ENCODE measurements at regions not wholly inside any gene's neighbourhood (a gene's known extent, or its start where the extent isn't known, plus 50 kb on each side); places are given as distances from the start of the nearest gene placed in this dataset.

- H3K9me3 Mint-ChIP-seq, result peaks cover 0 to 12% (median 3%) of the 10 kb centered on the region in 11 donors
- H3K27me3 Mint-ChIP-seq, result peaks cover 15 to 38% (median 27%) of the 10 kb centered on the region in 5 donors
- ChIA-PET CTCF (no interaction called here), POLR2A (no interaction called here)
- no peak for ATAC-seq
- H3K27ac Mint-ChIP-seq, result no peak overlapping the region
- no peaks in the 10 kb centered on the region for H3K36me3 ChIP-seq (ENCODE audit: control insufficient read depth in 2 of 3, insufficient read depth in 3 of 3, low read length in 3 of 3)
- no peak overlapping the region for H3K4me3 ChIP-seq (ENCODE audit: low read length)
- no peaks in the 10 kb centered on the region for H3K36me3 Mint-ChIP-seq
- no peaks in the 10 kb centered on the region for H3K4me1 Mint-ChIP-seq
- no peak for DNase-seq
- H3K4me1 ChIP-seq (ENCODE audit: control insufficient read depth in 2 of 2, insufficient read depth in 2 of 2, low read length in 2 of 2), result no peaks in the 10 kb centered on the region
- H3K4me3 Mint-ChIP-seq, result no peak overlapping the region
- H3K9me3 ChIP-seq (ENCODE audit: control insufficient read depth in 2 of 3, low read length in 3 of 3), result no peaks in the 10 kb centered on the region
- no peaks in the 10 kb centered on the region for H3K27me3 ChIP-seq (ENCODE audit: control insufficient read depth in 2 of 2, insufficient read depth in 2 of 2, low read length in 2 of 2)
- intact Hi-C loops (cut with micrococcal nuclease), result no loop called here
- no peak overlapping the region for H3K27ac ChIP-seq (ENCODE audit: low read depth, low read length)
Observed at GRCh38 chr18:77392321-77392720, 142.7 kb downstream of the GALR1 start.

DNA sequence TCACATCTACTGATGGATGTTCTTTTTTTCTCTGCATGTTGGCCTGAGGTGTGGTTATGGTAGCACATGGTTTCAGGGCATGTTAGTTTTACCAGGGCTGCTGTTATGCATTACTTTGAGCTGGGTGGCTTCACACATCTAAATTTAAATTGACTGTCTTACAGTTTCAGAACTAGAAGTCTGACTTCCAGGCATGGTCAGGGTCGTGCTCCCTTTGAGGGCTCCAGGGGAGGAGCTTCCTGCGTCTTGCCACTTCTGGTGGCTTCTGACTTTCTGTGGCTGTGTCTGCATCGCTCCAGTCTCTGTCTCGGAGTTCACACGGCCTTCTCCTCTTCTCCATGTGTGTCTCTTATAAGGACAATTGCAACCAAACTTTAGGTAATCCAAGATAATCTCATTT is 143.9 kb downstream of the GALR1 start:
- DNase-seq (no peak), ATAC-seq (no peak)
- Histone ChIP-seq H3K9me3 (ENCODE audit: control insufficient read depth in 2 of 3, low read length in 3 of 3) (no peaks in the 10 kb centered on the region), H3K27me3 (ENCODE audit: control insufficient read depth in 2 of 2, insufficient read depth in 2 of 2, low read length in 2 of 2) (no peaks in the 10 kb centered on the region), H3K27ac (ENCODE audit: low read depth, low read length) (no peak overlapping the region), H3K4me3 (ENCODE audit: low read length) (no peak overlapping the region), H3K36me3 (ENCODE audit: control insufficient read depth in 2 of 3, insufficient read depth in 3 of 3, low read length in 3 of 3) (no peaks in the 10 kb centered on the region), H3K4me1 (ENCODE audit: control insufficient read depth in 2 of 2, insufficient read depth in 2 of 2, low read length in 2 of 2) (no peaks in the 10 kb centered on the region)
- intact Hi-C loops (cut with micrococcal nuclease), result no loop called here
- peaks cover 15 to 32% (median 23%) of the 10 kb centered on the region in 5 donors for H3K27me3 Mint-ChIP-seq
- H3K36me3 Mint-ChIP-seq, result no peaks in the 10 kb centered on the region
- H3K9me3 Mint-ChIP-seq, result peaks cover 0 to 12% (median 3%) of the 10 kb centered on the region in 11 donors
- ChIA-PET CTCF (no interaction called here), POLR2A (no interaction called here)
- no peaks in the 10 kb centered on the region for H3K4me1 Mint-ChIP-seq
- H3K27ac Mint-ChIP-seq, result no peak overlapping the region
- no peak overlapping the region for H3K4me3 Mint-ChIP-seq

- peaks cover 0 to 12% (median 3%) of the 10 kb centered on the region in 11 donors for H3K9me3 Mint-ChIP-seq
- no peak overlapping the region for H3K27ac ChIP-seq (ENCODE audit: low read depth, low read length)
- no peaks in the 10 kb centered on the region for H3K36me3 ChIP-seq (ENCODE audit: control insufficient read depth in 2 of 3, insufficient read depth in 3 of 3, low read length in 3 of 3)
- no peak for DNase-seq
- H3K4me3 ChIP-seq (ENCODE audit: low read length), result no peak overlapping the region
- no peak for ATAC-seq
- H3K27ac Mint-ChIP-seq, result no peak overlapping the region
- no peaks in the 10 kb centered on the region for H3K4me1 ChIP-seq (ENCODE audit: control insufficient read depth in 2 of 2, insufficient read depth in 2 of 2, low read length in 2 of 2)
- H3K36me3 Mint-ChIP-seq, result no peaks in the 10 kb centered on the region
- POLR2A ChIA-PET, result no interaction called here
- H3K9me3 ChIP-seq (ENCODE audit: control insufficient read depth in 2 of 3, low read length in 3 of 3), result no peaks in the 10 kb centered on the region
- H3K4me1 Mint-ChIP-seq, result no peaks in the 10 kb centered on the region
- CTCF ChIA-PET, result no interaction called here
- H3K4me3 Mint-ChIP-seq, result no peak overlapping the region
- no peaks in the 10 kb centered on the region for H3K27me3 ChIP-seq (ENCODE audit: control insufficient read depth in 2 of 2, insufficient read depth in 2 of 2, low read length in 2 of 2)
- intact Hi-C loops (cut with micrococcal nuclease), result loop anchor here in 1 of 2 donors (5.0 kb wide), 1 partner anchor 394 kb away; no protein-coding TSS in a partner anchor
- peaks cover 2 to 17% (median 12%) of the 10 kb centered on the region in 5 donors for H3K27me3 Mint-ChIP-seq
Observed at GRCh38 chr18:77395953-77396352, 146.3 kb downstream of the GALR1 start.

DNA sequence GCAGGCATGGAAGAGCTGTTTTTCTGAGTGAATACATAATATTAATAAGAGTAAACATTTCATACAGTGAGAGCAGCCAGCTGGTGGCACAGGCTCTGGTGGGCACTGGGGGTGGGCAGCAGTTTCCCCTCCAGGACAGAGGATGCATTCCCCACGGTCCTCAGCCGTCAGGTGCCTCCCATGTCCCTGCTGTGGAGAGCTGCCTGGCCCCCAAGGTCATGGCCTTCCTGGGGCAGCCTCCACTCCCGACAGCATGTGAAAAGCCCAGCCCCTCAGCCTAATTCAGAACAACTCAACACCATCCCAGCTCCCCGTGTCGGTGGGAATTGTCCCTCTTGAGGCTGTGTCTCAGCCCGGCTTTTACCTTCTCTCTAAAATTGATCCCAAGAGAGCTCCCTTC is 147.4 kb downstream of the GALR1 start:
- Histone ChIP-seq H3K9me3 (ENCODE audit: control insufficient read depth in 2 of 3, low read length in 3 of 3) (no peaks in the 10 kb centered on the region), H3K36me3 (ENCODE audit: control insufficient read depth in 2 of 3, insufficient read depth in 3 of 3, low read length in 3 of 3) (no peaks in the 10 kb centered on the region), H3K27me3 (ENCODE audit: control insufficient read depth in 2 of 2, insufficient read depth in 2 of 2, low read length in 2 of 2) (no peaks in the 10 kb centered on the region), H3K4me3 (ENCODE audit: low read length) (no peak overlapping the region), H3K27ac (ENCODE audit: low read depth, low read length) (no peak overlapping the region), H3K4me1 (ENCODE audit: control insufficient read depth in 2 of 2, insufficient read depth in 2 of 2, low read length in 2 of 2) (no peaks in the 10 kb centered on the region)
- H3K9me3 Mint-ChIP-seq, result peaks cover 0 to 12% (median 2%) of the 10 kb centered on the region in 11 donors
- H3K27me3 Mint-ChIP-seq, result peaks cover 0 to 12% (median 8%) of the 10 kb centered on the region in 5 donors
- no peaks in the 10 kb centered on the region for H3K36me3 Mint-ChIP-seq
- ChIA-PET POLR2A (no interaction called here), CTCF (no interaction called here)
- H3K4me1 Mint-ChIP-seq, result no peaks in the 10 kb centered on the region
- H3K27ac Mint-ChIP-seq, result no peak overlapping the region
- intact Hi-C loops (cut with micrococcal nuclease), result loop anchor here in 1 of 2 donors (5.0 kb wide), 1 partner anchor 395 kb away; no protein-coding TSS in a partner anchor
- ATAC-seq, result no peak
- H3K4me3 Mint-ChIP-seq, result no peak overlapping the region
- no peak for DNase-seq

DNA sequence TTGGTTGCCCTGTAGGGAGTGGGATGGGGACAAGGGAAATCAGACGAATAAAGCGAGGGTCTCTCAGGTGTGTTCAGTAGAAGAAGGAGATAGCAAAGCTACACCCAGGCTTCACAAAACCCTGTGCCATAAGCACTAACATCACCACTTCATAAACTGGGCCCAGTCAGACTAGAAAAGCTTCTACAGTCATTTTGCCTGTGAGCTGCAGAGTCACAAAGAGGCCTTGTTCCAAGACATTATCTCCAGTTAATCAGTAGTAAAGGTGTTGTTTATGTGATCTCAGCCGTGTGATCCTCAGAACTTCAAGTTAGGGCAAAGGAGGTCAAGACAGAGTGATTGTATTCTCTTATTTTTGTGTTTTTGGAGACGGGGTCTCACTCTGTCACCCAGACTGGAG is 148.0 kb downstream of the GALR1 start:
- POLR2A ChIA-PET, result interaction anchor here (0.5 kb wide), 1 partner anchor 980 kb away, joined by 3 read pairs; no protein-coding TSS in a partner anchor
- H3K4me1 Mint-ChIP-seq, result no peaks in the 10 kb centered on the region
- no peak for ATAC-seq

GRCh38 chr18:77400561-77400960 is 150.9 kb downstream of the GALR1 start:
- no peaks in the 10 kb centered on the region for H3K9me3 Mint-ChIP-seq
- no peaks in the 10 kb centered on the region for H3K27me3 ChIP-seq (ENCODE audit: control insufficient read depth in 2 of 2, insufficient read depth in 2 of 2, low read length in 2 of 2)
- POLR2A ChIA-PET, result no interaction called here
- no peak overlapping the region for H3K4me3 Mint-ChIP-seq
- no peak overlapping the region for H3K4me3 ChIP-seq (ENCODE audit: low read length)
- ATAC-seq (no peak), DNase-seq (no peak)
- H3K4me1 Mint-ChIP-seq, result no peaks in the 10 kb centered on the region
- no peaks in the 10 kb centered on the region for H3K9me3 ChIP-seq (ENCODE audit: control insufficient read depth in 2 of 3, low read length in 3 of 3)
- no peak overlapping the region for H3K27ac ChIP-seq (ENCODE audit: low read depth, low read length)
- H3K36me3 Mint-ChIP-seq, result no peaks in the 10 kb centered on the region
- intact Hi-C loops (cut with micrococcal nuclease), result no loop called here
- H3K36me3 ChIP-seq (ENCODE audit: control insufficient read depth in 2 of 3, insufficient read depth in 3 of 3, low read length in 3 of 3), result no peaks in the 10 kb centered on the region
- H3K27me3 Mint-ChIP-seq, result no peaks in the 10 kb centered on the region
- CTCF ChIA-PET, result no interaction called here
- no peak overlapping the region for H3K27ac Mint-ChIP-seq
- no peaks in the 10 kb centered on the region for H3K4me1 ChIP-seq (ENCODE audit: control insufficient read depth in 2 of 2, insufficient read depth in 2 of 2, low read length in 2 of 2)

More for the DNA sequence above, 148.0 kb downstream of the GALR1 start:
- no peaks in the 10 kb centered on the region for H3K36me3 ChIP-seq (ENCODE audit: control insufficient read depth in 2 of 3, insufficient read depth in 3 of 3, low read length in 3 of 3)
- no peak overlapping the region for H3K4me3 ChIP-seq (ENCODE audit: low read length)
- H3K27me3 Mint-ChIP-seq, result peaks cover 0 to 9% (median 3%) of the 10 kb centered on the region in 5 donors
- no peaks in the 10 kb centered on the region for H3K9me3 ChIP-seq (ENCODE audit: control insufficient read depth in 2 of 3, low read length in 3 of 3)
- no peak for DNase-seq
- no peak overlapping the region for H3K4me3 Mint-ChIP-seq
- no peaks in the 10 kb centered on the region for H3K36me3 Mint-ChIP-seq
- H3K4me1 ChIP-seq (ENCODE audit: control insufficient read depth in 2 of 2, insufficient read depth in 2 of 2, low read length in 2 of 2), result no peaks in the 10 kb centered on the region
- no peak overlapping the region for H3K27ac Mint-ChIP-seq
- peaks cover 0 to 9% (median 0%) of the 10 kb centered on the region in 11 donors for H3K9me3 Mint-ChIP-seq
- no peaks in the 10 kb centered on the region for H3K27me3 ChIP-seq (ENCODE audit: control insufficient read depth in 2 of 2, insufficient read depth in 2 of 2, low read length in 2 of 2)
- CTCF ChIA-PET, result no interaction called here
- intact Hi-C loops (cut with micrococcal nuclease), result loop anchor here in 1 of 2 donors (5.0 kb wide), 1 partner anchor 395 kb away; no protein-coding TSS in a partner anchor
- H3K27ac ChIP-seq (ENCODE audit: low read depth, low read length), result no peak overlapping the region

- CTCF ChIA-PET, result no interaction called here
- H3K27ac Mint-ChIP-seq, result no peak overlapping the region
- Histone ChIP-seq H3K4me1 (ENCODE audit: control insufficient read depth in 2 of 2, insufficient read depth in 2 of 2, low read length in 2 of 2) (no peaks in the 10 kb centered on the region), H3K9me3 (ENCODE audit: control insufficient read depth in 2 of 3, low read length in 3 of 3) (no peaks in the 10 kb centered on the region), H3K27ac (ENCODE audit: low read depth, low read length) (no peak overlapping the region), H3K27me3 (ENCODE audit: control insufficient read depth in 2 of 2, insufficient read depth in 2 of 2, low read length in 2 of 2) (no peaks in the 10 kb centered on the region), H3K4me3 (ENCODE audit: low read length) (no peak overlapping the region), H3K36me3 (ENCODE audit: control insufficient read depth in 2 of 3, insufficient read depth in 3 of 3, low read length in 3 of 3) (no peaks in the 10 kb centered on the region)
- no peak for DNase-seq
- no peaks in the 10 kb centered on the region for H3K9me3 Mint-ChIP-seq
- H3K4me1 Mint-ChIP-seq, result no peaks in the 10 kb centered on the region
- POLR2A ChIA-PET, result no interaction called here
- H3K4me3 Mint-ChIP-seq, result no peak overlapping the region
- H3K27me3 Mint-ChIP-seq, result no peaks in the 10 kb centered on the region
- intact Hi-C loops (cut with micrococcal nuclease), result no loop called here
- H3K36me3 Mint-ChIP-seq, result no peaks in the 10 kb centered on the region
- no peak for ATAC-seq
Observed at GRCh38 chr18:77401173-77401572, 151.5 kb downstream of the GALR1 start.
